Stomach smooth muscle (tissue), 2 donors: ENCODE measurements at regions not wholly inside any gene's neighbourhood (a gene's known extent, or its start where the extent isn't known, plus 50 kb on each side); places are given as distances from the start of the nearest gene placed in this dataset.

Source experiments
- H3K27ac ChIP-seq: one replicate; pipeline ENCODE4 v1.7.0; 2013; ENCODE audit warnings: mild to moderate bottlenecking, low read length, inconsistent platforms
- H3K27me3 ChIP-seq, 2 donors: one replicate each; pipeline ENCODE4 v1.7.0; 2013; ENCODE audit warnings: low read length in 2 of 2; ENCODE audit not compliant: insufficient read depth in 2 of 2, control insufficient read depth in 1 of 2
- H3K36me3 ChIP-seq, 2 donors: one replicate each; pipeline ENCODE4 v1.7.0; 2013; ENCODE audit warnings: low read length in 2 of 2; ENCODE audit not compliant: control insufficient read depth in 2 of 2, insufficient read depth in 2 of 2
- H3K4me1 ChIP-seq: one replicate; pipeline ENCODE4 v1.7.0; 2013; ENCODE audit warnings: low read length; ENCODE audit not compliant: control insufficient read depth, insufficient read depth
- H3K4me3 ChIP-seq, 2 donors: one replicate each; pipeline ENCODE4 v1.7.0; 2013; ENCODE audit warnings: low read length in 2 of 2
- H3K9ac ChIP-seq, 2 donors: one replicate each; pipeline ENCODE4 v1.7.0; 2013; ENCODE audit warnings: low read length in 2 of 2, mild to moderate bottlenecking in 1 of 2
- H3K9me3 ChIP-seq, 2 donors: one replicate each; pipeline ENCODE4 v1.7.0; 2013; ENCODE audit warnings: low read length in 2 of 2; ENCODE audit not compliant: control insufficient read depth in 2 of 2
- donor health status: healthy.
- donor health status: Pancreatic carcinoma.

DNA sequence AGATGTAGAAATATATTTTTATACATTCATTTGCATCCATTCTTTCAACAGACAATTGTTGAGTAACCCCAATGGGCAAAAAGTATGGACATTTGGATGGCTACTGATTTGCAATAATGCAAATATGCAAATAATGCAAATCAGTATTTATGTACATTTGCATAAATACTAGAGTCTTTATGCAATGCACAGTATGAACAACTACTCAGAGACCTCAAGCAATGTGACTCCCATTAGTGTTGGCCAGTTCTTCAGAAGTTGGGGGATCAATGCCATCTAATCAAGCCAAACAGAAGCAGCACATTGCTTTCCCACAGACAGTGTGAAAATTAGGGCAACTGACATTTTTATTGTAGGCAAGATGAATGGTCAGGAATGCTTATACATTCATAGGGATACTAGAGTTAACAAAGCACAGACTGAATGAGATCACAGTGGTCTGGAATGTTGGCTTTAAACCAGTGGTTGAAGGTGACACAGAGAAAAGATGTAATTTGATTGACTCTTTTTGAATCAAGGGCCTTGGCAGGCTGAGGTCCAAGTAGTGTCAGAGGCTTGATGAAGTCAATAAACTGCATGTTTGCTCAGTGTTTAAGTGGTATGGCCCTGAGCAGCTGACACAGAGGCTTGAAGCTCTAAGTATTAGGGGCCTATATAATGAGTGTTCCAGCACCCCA, 256.6 kb downstream of the CTH start:
- no peaks in the 10 kb centered on the region for H3K36me3 ChIP-seq
- no peaks in the 10 kb centered on the region for H3K4me1 ChIP-seq
- H3K4me3 ChIP-seq, result no peak overlapping the region
- no peaks in the 10 kb centered on the region for H3K27me3 ChIP-seq
- no peaks in the 10 kb centered on the region for H3K9me3 ChIP-seq
- no peak overlapping the region for H3K27ac ChIP-seq
- H3K9ac ChIP-seq, result no peak overlapping the region

DNA sequence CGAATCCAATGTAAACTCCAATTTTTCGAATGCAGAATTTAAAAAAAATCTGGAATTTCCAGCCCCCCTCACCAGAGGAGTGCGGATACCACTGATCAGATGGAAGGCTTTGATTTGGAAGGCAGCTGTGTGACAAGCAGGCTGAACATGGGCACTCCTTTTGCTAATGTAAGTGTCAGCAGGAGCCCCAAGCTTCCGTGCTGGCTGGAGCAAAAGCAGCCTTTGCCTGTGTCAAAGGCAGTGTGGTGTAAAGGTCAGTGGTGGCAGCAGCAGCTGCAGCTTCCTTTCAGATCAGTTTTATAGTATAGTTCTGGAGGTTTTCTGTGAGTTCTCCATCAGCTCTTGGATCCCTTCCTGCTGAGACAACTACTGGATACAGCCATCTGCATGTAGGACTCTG, 259.9 kb downstream of the CTH start:
- H3K9ac ChIP-seq, result no peak overlapping the region
- no peaks in the 10 kb centered on the region for H3K4me1 ChIP-seq
- H3K9me3 ChIP-seq, result no peaks in the 10 kb centered on the region
- H3K27me3 ChIP-seq, result no peaks in the 10 kb centered on the region
- H3K36me3 ChIP-seq, result no peaks in the 10 kb centered on the region
- H3K27ac ChIP-seq, result no peak overlapping the region
- H3K4me3 ChIP-seq, result no peak overlapping the region

GRCh38 chr1:70672442-70672888, 261.4 kb downstream of the CTH start:
- Histone ChIP-seq H3K36me3 (no peaks in the 10 kb centered on the region), H3K9me3 (no peaks in the 10 kb centered on the region), H3K4me3 (no peak overlapping the region), H3K27me3 (no peaks in the 10 kb centered on the region), H3K4me1 (no peaks in the 10 kb centered on the region), H3K9ac (no peak overlapping the region), H3K27ac (no peak overlapping the region)

DNA sequence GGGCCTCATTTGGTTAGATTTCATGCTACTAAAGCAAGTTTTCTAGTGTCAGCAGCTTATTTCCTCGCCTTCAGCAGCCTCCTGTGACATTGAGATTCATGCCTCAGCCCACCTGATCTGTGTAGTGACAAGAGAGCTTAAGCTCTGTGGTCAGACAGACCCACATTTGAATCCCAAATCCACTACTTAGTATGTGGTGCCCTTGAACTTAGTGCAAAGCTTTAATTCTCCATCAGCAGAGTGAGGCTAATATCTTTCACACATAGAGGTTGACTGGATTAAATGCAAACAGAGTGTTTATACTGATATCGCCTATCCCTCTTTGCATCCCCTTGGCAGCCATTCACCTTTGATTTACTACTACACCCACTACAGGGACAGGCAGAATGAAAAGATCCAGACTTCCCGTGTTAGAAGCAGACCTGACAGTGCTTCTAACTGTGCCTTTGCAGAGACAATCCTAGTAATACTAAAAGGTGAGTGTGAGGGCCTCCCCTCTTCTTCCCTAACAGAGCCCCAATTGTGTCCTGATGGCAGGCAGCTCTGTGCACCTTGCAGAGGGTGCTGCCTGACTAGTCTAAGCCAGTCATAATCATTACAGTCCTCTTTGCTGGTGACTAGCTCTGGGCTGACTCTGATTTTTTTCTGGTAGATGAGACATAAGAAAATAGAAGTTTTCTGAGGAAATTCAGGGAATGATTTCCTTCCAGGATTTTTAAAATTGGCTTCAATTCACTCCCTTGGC, 264.0 kb downstream of the CTH start:
- no peaks in the 10 kb centered on the region for H3K9me3 ChIP-seq
- no peaks in the 10 kb centered on the region for H3K27me3 ChIP-seq
- no peak overlapping the region for H3K4me3 ChIP-seq
- no peak overlapping the region for H3K9ac ChIP-seq
- H3K27ac ChIP-seq, result no peak overlapping the region
- no peaks in the 10 kb centered on the region for H3K4me1 ChIP-seq
- H3K36me3 ChIP-seq, result no peaks in the 10 kb centered on the region

- no peaks in the 10 kb centered on the region for H3K27me3 ChIP-seq
- H3K27ac ChIP-seq, result no peak overlapping the region
- H3K36me3 ChIP-seq, result no peaks in the 10 kb centered on the region
- no peaks in the 10 kb centered on the region for H3K4me1 ChIP-seq
- H3K9ac ChIP-seq, result no peak overlapping the region
- H3K4me3 ChIP-seq, result no peak overlapping the region
- H3K9me3 ChIP-seq, result no peaks in the 10 kb centered on the region
These were observed 264.7 kb downstream of the CTH start for GRCh38 chr1:70675737-70676156.

GRCh38 chr1:70685300-70686286, 274.5 kb downstream of the CTH start:
- Histone ChIP-seq H3K9me3 (no peaks in the 10 kb centered on the region), H3K27ac (no peak overlapping the region), H3K4me1 (no peaks in the 10 kb centered on the region), H3K9ac (no peak overlapping the region), H3K27me3 (no peaks in the 10 kb centered on the region), H3K4me3 (no peak overlapping the region), H3K36me3 (no peaks in the 10 kb centered on the region)

GRCh38 chr1:70688580-70688979, 277.5 kb downstream of the CTH start:
- no peak overlapping the region for H3K27ac ChIP-seq
- no peak overlapping the region for H3K4me3 ChIP-seq
- no peaks in the 10 kb centered on the region for H3K27me3 ChIP-seq
- no peak overlapping the region for H3K9ac ChIP-seq
- H3K9me3 ChIP-seq, result no peaks in the 10 kb centered on the region
- no peaks in the 10 kb centered on the region for H3K36me3 ChIP-seq
- H3K4me1 ChIP-seq, result no peaks in the 10 kb centered on the region

- Histone ChIP-seq H3K27me3 (no peaks in the 10 kb centered on the region), H3K27ac (no peak overlapping the region), H3K9ac (no peak overlapping the region), H3K36me3 (no peaks in the 10 kb centered on the region), H3K9me3 (no peaks in the 10 kb centered on the region), H3K4me3 (peak overlapping the region; percentile 50 to 64), H3K4me1 (peaks cover 3% of the 10 kb centered on the region)
These were observed 295.4 kb downstream of the CTH start for GRCh38 chr1:70706381-70707037.

- Histone ChIP-seq H3K27ac (no peak overlapping the region), H3K36me3 (no peaks in the 10 kb centered on the region), H3K9ac (no peak overlapping the region), H3K27me3 (no peaks in the 10 kb centered on the region), H3K4me1 (peaks cover 3% of the 10 kb centered on the region), H3K9me3 (no peaks in the 10 kb centered on the region), H3K4me3 (no peak overlapping the region)
These were observed 296.1 kb downstream of the CTH start for GRCh38 chr1:70707214-70707613.

DNA sequence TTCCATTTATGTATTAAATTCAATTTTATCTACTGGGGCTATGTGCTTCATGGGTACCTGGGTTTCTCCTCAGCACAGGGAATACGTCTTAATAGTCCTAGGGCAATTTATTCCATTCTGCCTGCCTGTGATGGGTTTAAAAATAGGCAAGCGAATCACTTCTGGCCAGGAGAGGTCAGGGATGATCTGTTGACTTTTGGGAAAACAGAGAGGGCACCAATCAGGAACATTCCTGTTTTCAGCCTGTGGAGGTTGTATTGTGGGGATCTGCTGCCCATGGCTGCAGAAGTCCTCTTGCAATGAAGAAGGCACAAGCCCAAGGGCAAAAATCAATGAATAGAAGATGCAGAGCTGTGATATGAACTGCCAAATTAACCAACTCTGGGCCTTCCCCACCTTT, 303.1 kb downstream of the CTH start:
- no peak overlapping the region for H3K27ac ChIP-seq

More for the DNA sequence above, 303.1 kb downstream of the CTH start:
- Histone ChIP-seq H3K9ac (no peak overlapping the region), H3K4me3 (no peak overlapping the region), H3K9me3 (no peaks in the 10 kb centered on the region), H3K27me3 (no peaks in the 10 kb centered on the region), H3K36me3 (no peaks in the 10 kb centered on the region), H3K4me1 (no peaks in the 10 kb centered on the region)
